GM23338 (cell line): ENCODE measurements at regions not wholly inside any gene's neighbourhood (a gene's known extent, or its start where the extent isn't known, plus 50 kb on each side); places are given as distances from the start of the nearest gene placed in this dataset.

ENCODE experiments used
- EZH2 ChIP-seq: fragments of 200-600 bp; sonication (generic); IDR thresholded peaks from one replicate; pipeline ENCODE4 v1.8.0; 2017; ENCODE audit warnings: antibody characterized with exemption, mild to moderate bottlenecking, low read depth; ENCODE audit not compliant: unreplicated experiment
- EZH2phosphoT487 ChIP-seq: fragments of 200-600 bp; sonication (generic); IDR thresholded peaks from one replicate; pipeline ENCODE4 v1.8.1; 2018; ENCODE audit warnings: antibody characterized with exemption; ENCODE audit not compliant: unreplicated experiment
- NANOG ChIP-seq: IDR thresholded peaks from 2 replicates; pipeline ENCODE4 v1.6.1; 2016; ENCODE audit warnings: antibody characterized with exemption, borderline replicate concordance
- POLR2AphosphoS5 ChIP-seq: IDR thresholded peaks from 2 replicates; pipeline ENCODE4 v1.6.1; 2016; ENCODE audit warnings: antibody characterized with exemption, low read depth
- TF ChIP-seq, protein P1 (sequence below), 2 experiments: fragments of 200-600 bp in 1 of 2; sonication (generic) in 1 of 2; conservative IDR thresholded peaks; 2 replicates each; pipeline versions ENCODE4 v1.5.1 to v1.6.1; 2016 to 2017; ENCODE audit warnings: antibody characterized with exemption in 2 of 2, low read depth in 2 of 2, mild to moderate bottlenecking in 2 of 2, moderate library complexity in 1 of 2
- TF ChIP-seq, protein P2 (sequence below): IDR thresholded peaks from one replicate; pipeline ENCODE4 v1.6.1; 2018; ENCODE audit warnings: antibody characterized with exemption; ENCODE audit not compliant: unreplicated experiment

DNA sequence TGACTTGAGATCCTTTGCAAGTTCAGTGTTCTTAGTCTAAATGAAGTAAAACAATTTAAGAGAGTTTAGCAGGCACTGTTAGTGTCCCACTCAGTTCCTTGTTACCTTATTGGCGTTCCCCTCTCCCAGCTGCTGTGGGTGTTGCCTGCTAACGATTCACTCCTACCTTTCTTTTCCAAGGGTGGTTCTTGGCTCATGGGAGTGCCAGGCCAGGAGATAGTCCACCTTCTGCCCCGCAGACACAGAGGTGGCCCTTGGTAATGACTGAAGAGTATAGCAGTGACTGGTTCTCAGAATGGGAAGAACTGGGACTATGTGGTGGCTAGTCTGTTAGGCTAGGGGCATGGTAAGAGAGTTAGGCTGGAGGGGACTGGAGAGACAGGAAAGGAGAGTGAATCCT lies 240.4 kb downstream of the EDEM1 start:
- TF ChIP-seq POLR2AphosphoS5 (no peak), EZH2phosphoT487 (no peak), NANOG (no peak), EZH2 (no peak)
- TF ChIP-seq, protein P1, sequence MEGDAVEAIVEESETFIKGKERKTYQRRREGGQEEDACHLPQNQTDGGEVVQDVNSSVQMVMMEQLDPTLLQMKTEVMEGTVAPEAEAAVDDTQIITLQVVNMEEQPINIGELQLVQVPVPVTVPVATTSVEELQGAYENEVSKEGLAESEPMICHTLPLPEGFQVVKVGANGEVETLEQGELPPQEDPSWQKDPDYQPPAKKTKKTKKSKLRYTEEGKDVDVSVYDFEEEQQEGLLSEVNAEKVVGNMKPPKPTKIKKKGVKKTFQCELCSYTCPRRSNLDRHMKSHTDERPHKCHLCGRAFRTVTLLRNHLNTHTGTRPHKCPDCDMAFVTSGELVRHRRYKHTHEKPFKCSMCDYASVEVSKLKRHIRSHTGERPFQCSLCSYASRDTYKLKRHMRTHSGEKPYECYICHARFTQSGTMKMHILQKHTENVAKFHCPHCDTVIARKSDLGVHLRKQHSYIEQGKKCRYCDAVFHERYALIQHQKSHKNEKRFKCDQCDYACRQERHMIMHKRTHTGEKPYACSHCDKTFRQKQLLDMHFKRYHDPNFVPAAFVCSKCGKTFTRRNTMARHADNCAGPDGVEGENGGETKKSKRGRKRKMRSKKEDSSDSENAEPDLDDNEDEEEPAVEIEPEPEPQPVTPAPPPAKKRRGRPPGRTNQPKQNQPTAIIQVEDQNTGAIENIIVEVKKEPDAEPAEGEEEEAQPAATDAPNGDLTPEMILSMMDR (conservative IDR thresholded peaks at IDR 0.05; ENCODE audit: low read depth in 2 of 2): no peak
- TF ChIP-seq, protein P2, sequence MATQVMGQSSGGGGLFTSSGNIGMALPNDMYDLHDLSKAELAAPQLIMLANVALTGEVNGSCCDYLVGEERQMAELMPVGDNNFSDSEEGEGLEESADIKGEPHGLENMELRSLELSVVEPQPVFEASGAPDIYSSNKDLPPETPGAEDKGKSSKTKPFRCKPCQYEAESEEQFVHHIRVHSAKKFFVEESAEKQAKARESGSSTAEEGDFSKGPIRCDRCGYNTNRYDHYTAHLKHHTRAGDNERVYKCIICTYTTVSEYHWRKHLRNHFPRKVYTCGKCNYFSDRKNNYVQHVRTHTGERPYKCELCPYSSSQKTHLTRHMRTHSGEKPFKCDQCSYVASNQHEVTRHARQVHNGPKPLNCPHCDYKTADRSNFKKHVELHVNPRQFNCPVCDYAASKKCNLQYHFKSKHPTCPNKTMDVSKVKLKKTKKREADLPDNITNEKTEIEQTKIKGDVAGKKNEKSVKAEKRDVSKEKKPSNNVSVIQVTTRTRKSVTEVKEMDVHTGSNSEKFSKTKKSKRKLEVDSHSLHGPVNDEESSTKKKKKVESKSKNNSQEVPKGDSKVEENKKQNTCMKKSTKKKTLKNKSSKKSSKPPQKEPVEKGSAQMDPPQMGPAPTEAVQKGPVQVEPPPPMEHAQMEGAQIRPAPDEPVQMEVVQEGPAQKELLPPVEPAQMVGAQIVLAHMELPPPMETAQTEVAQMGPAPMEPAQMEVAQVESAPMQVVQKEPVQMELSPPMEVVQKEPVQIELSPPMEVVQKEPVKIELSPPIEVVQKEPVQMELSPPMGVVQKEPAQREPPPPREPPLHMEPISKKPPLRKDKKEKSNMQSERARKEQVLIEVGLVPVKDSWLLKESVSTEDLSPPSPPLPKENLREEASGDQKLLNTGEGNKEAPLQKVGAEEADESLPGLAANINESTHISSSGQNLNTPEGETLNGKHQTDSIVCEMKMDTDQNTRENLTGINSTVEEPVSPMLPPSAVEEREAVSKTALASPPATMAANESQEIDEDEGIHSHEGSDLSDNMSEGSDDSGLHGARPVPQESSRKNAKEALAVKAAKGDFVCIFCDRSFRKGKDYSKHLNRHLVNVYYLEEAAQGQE: no peak
